ENCODE measurements at regions not wholly inside any gene's neighbourhood (a gene's known extent, or its start where the extent isn't known, plus 50 kb on each side); places are given as distances from the start of the nearest gene placed in this dataset.

DNA sequence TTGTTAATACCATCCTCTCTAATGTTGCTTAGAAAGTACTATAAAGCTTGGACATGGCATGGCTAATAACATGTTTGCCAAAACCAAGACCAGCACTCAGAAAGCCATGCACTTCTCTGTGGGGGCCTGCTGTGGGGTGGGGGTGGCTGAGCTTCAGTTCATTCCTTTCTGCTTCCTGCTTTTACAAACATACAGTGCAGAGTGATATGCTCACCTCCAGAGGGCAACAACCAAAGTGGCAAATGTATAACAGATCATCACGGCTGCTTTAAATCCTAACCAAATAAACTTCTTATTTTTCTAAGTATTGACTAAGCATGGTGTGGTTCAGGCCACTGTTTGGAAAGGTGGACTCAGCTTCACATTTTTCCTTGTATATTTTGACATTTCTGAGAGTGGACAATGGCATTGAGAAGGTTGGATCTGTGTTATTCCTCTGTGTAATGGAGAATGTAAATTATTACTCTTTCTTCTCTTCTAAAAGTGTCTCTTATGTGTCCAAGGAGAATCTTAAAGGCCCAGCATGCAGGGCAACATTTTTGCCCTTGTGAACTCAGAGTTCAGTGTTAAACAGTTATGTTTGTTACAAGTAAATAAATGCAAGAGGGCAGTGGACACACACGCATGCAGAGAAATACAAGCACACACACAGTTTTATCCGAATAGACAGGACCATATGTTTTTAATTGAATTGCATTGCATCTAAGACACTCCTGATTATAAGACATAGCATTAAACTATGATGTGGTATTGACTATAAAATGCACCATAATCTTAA lies 186.1 kb downstream of the HERPUD2 start:
- DNase-seq (ENCODE audit: insufficient read length, low spot score) (no peak), FAIRE-seq (no peak)

GRCh38 chr7:35505066-35505465 lies 189.9 kb downstream of the HERPUD2 start:
- no peak for FAIRE-seq
- no peak for DNase-seq (ENCODE audit: insufficient read length, low spot score)

GRCh38 chr7:35504365-35504764 lies 190.6 kb downstream of the HERPUD2 start:
- FAIRE-seq = no peak
- DNase-seq (ENCODE audit: insufficient read length, low spot score) = no peak

- DNase-seq (ENCODE audit: insufficient read length, low spot score) (no peak), FAIRE-seq (no peak)
These were observed 193.3 kb downstream of the HERPUD2 start for GRCh38 chr7:35501681-35502080.

DNA sequence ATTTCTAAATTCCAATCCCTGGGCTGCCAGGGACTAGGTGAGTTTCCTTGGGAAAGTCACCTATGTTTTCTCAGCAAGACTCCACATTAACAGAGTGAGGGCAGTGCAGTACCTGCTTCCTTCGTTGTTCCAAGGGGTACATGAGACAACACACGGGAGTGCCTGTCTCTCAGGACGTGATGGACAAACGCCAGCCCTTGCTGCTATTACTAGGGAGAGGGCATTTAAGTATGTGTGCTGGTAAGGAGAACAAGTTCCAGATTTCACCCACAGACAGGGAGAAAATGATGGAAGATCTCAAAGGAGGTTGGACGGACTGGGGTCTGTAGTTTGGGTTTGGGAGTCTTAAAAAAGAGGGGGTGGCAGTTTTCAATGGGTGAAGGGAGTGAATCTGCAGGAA lies 195.7 kb downstream of the HERPUD2 start:
- no peak for DNase-seq (ENCODE audit: insufficient read length, low spot score)

GRCh38 chr7:35498416-35498815 lies 196.5 kb downstream of the HERPUD2 start:
- FAIRE-seq (no peak), DNase-seq (ENCODE audit: insufficient read length, low spot score) (no peak)

More for the DNA sequence above, 195.7 kb downstream of the HERPUD2 start:
- FAIRE-seq = no peak

DNA sequence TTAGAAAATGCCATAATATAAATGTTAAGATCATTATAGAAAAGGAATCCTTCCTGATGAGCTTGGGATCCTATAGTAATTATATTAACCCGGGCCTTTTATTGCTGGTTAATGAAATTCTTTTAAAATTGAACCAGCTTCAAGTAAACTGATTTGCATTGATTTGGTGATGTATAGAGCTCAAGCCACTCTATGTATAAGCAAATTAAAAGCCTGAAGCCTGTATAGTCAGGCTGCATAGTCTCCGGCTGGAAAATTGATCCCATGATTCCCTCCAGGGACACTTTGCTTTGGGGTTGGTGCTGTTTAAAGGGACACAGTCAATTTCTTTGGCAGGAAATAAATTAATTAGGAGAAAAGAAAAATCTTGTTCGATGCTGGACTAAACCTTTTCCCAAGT lies 199.1 kb downstream of the HERPUD2 start:
- DNase-seq (ENCODE audit: insufficient read length, low spot score) (no peak), FAIRE-seq (no peak)

GRCh38 chr7:35495377-35495776 lies 199.6 kb downstream of the HERPUD2 start:
- DNase-seq (ENCODE audit: insufficient read length, low spot score) (no peak), FAIRE-seq (no peak)

- FAIRE-seq (no peak), DNase-seq (ENCODE audit: insufficient read length, low spot score) (no peak)
These were observed 200.5 kb downstream of the HERPUD2 start for GRCh38 chr7:35494407-35494806.

DNA sequence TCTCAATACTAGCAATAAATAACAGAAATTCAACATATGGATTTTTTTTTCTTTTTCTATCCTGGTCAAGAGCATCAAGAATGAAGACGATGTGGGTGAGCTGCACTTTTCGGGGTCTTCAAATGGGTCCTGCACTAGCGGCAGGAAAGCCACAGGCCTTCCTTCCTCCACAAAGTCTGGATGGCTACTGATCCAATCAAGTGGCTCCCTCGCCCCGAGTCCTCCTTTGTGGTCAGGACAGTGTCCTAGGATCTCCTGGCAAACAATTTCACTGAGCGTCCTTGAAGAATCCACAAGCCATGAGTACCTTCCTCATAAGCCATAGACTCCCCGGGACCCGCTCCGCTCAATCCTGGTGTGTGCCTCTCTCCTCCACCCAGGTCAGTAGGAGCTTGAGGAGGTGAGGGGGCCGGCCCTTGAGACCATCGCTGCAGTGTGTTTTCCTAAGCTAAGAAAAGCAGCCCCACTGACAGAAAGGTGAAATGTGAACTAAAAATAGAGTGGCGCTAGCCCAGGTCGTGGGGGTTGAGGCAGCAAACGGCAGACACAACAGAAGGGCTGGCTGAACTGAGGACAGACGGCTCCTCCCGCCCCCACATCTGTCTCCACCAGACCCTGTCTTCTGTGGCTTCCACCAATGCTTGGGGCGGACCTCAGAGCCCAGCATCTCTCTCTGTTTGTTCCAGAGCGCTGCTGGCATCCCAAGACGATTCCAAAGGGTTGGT lies 202.3 kb downstream of the HERPUD2 start:
- FAIRE-seq = no peak

DNA sequence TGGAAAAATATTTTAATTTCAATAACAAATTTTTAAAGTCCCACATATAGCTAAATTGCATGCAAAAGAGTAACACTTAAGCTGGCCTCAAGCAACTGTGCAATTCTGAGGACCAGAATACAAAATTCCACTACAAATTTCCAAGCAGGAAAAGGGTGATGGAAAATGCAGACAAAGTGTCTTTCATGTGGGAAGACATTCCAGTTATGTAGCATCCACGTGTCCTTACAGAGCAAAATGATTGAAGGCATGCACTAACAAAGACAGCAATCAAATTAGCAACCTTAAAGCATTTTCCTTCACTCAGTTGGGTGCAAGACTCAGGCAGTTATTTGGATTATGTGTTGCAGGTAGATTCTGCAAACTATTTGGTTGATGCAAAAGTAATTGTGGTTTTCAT lies 203.7 kb downstream of the HERPUD2 start:
- DNase-seq (ENCODE audit: insufficient read length, low spot score) = no peak
- no peak for FAIRE-seq

More for the DNA sequence above, 202.3 kb downstream of the HERPUD2 start:
- no peak for DNase-seq (ENCODE audit: insufficient read length, low spot score)

GRCh38 chr7:35487841-35488240 lies 207.1 kb downstream of the HERPUD2 start:
- no peak for DNase-seq (ENCODE audit: insufficient read length, low spot score)
- FAIRE-seq = no peak

DNA sequence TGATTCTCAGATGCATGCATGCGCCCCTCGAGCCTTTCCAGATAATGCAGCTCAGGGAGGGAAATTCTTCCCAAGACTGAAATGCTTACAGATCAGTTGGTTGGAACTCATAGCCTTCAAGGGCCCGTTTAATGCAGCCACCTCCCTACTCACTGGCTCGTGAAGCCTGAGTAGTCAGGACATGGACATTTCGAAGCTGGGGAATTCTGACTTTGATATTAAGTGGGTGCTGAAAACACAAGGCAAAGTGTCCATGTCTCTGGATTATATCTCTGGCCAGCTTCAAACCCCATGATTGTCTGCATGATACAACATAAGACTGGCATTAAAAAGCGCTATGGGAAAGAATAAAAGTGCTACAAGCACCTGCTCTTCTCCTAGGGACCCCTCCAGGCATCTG lies 207.5 kb downstream of the HERPUD2 start:
- no peak for FAIRE-seq
- DNase-seq (ENCODE audit: insufficient read length, low spot score) = no peak

DNA sequence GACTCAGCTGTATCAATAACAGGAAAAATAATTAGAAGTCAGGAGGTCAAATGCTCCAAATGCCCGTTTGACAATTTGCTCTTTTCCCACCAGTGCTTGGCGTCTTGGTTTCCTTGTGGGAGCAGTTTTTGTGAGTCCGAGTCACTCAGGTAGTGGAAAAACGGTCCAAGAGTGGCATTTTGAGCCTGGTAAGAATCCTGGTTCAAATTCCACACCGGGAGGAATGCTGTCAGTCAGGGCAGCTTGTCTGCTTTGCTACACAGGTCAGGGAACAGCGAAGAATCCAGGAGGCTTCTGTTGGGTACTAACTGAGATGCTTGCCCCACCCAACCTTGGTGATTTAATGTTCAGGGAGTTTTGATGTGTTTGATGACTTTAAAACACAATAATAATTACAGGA lies 209.5 kb downstream of the HERPUD2 start:
- DNase-seq (ENCODE audit: insufficient read length, low spot score) (no peak), FAIRE-seq (no peak)

DNA sequence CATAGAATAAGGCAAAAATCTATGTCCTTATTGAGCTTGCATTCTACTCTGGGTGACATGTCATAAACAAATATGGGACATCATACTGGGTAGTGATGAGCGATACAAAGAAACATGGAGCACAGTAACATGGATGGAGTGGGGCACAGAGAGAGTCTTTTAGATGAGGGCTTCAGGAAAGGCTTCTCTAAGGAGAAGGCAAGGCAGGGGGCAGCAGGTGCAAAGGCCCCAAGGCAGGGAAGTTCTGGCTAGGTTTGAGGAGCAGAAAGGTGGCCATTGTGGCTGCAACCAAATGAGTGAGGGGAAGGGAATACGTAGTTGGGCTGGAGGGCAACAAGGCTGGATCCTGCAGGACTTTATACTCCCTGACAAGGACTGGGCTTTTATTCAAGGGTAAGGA lies 211.4 kb downstream of the HERPUD2 start:
- DNase-seq (ENCODE audit: insufficient read length, low spot score) = no peak
- no peak for FAIRE-seq

GRCh38 chr7:35482231-35482630 lies 212.7 kb downstream of the HERPUD2 start:
- no peak for DNase-seq (ENCODE audit: insufficient read length, low spot score)
- no peak for FAIRE-seq

- FAIRE-seq (no peak), DNase-seq (ENCODE audit: insufficient read length, low spot score) (no peak)
These were observed 214.1 kb downstream of the HERPUD2 start for GRCh38 chr7:35480806-35481205.

GRCh38 chr7:35477609-35478008 lies 217.3 kb downstream of the HERPUD2 start:
- FAIRE-seq (no peak), DNase-seq (ENCODE audit: insufficient read length, low spot score) (no peak)

DNA sequence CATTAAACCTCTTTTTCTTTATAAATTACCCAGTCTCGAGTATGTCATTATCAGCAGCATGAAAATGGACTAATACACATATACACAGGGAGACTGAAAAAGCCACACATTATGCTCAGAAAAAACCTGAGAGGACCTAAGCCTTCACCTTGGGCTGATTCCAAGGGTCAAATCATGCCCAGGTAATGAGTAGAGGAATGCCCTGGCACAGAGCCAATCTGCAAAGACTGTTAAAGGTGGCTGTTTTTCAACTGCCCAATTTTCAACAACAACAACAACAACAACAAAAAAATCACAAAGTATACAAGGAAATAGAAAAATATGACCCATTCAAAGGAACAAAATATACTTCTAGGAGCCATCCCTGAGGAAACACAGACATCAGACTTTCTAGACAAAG lies 220.2 kb upstream of the TBX20 start:
- DNase-seq (ENCODE audit: insufficient read length, low spot score) (no peak), FAIRE-seq (no peak)

DNA sequence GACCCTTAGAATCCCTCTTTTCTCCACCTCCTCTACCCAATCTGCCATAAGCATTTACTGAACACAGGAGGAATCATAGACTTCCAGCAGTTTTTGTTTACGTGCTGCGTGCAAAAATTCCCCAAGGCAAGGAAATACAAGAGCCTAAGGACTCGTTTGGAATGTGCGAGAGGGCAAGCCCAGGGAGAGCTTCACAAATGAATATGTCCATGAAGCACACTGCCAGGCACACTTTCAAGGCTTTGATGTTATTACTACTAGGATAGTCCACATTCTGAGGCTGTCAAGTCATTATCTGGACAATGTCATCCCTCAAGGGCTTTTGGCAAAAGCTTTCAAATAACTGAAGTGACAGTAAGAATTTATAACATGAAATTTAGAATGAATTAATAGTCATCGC lies 214.7 kb upstream of the TBX20 start:
- FAIRE-seq (no peak), DNase-seq (ENCODE audit: insufficient read length, low spot score) (no peak)

DNA sequence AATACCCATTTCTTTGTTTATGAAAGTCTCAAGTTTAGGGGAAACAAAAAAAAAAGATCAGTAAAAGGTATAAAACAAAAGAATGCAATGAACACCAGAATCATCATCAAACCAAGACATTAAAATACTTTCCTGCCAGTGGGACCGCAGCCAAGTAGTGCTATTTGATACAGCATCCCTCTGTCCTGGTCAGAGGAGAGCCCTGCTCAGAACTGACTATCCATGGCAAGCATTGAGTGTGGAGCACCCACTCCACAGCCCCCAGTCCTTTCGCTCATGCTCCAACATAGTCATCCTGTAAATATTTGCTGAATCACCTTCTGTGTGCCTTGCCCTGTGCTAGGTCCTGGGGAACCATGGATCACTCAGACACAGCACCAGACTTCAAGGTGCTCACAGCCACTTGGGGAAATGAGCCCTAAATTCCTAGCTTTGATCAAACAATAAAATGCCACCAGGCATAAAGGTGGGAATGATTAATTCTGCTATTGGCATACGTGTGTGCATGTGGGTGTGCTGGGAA lies 213.6 kb upstream of the TBX20 start:
- DNase-seq (ENCODE audit: insufficient read length, low spot score) = no peak
- no peak for FAIRE-seq

DNA sequence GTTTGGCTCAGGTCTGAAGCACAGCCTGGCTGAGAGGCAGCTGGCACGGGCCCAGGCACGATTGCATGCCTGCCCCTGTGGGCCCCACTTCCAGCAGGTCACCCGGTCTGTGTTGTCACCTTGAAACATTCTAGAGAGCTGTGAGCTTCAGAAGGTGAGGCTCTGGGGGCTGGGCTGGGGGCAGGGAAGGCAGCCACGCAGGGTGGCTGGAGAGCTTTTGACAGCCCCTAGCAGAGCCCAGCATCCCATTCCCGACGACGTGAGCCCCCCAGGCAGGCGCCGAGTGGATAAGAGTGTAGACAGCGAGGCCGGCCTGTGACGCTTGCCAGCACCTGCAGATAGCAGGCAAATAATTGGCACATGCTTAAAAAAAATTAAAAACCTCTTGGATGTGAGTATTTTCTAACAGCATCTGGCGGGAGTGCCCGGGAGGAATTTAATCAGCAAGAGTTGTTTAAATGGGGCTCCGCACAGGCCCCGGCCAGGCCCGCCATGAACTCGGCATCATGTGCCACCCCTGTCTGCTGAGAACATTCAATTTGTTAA lies 212.0 kb upstream of the TBX20 start:
- FAIRE-seq (no peak), DNase-seq (ENCODE audit: insufficient read length, low spot score) (no peak)

All from GM19239 (cell line).